ENCODE measurements at regions not wholly inside any gene's neighbourhood (a gene's known extent, or its start where the extent isn't known, plus 50 kb on each side); places are given as distances from the start of the nearest gene placed in this dataset.

DNA sequence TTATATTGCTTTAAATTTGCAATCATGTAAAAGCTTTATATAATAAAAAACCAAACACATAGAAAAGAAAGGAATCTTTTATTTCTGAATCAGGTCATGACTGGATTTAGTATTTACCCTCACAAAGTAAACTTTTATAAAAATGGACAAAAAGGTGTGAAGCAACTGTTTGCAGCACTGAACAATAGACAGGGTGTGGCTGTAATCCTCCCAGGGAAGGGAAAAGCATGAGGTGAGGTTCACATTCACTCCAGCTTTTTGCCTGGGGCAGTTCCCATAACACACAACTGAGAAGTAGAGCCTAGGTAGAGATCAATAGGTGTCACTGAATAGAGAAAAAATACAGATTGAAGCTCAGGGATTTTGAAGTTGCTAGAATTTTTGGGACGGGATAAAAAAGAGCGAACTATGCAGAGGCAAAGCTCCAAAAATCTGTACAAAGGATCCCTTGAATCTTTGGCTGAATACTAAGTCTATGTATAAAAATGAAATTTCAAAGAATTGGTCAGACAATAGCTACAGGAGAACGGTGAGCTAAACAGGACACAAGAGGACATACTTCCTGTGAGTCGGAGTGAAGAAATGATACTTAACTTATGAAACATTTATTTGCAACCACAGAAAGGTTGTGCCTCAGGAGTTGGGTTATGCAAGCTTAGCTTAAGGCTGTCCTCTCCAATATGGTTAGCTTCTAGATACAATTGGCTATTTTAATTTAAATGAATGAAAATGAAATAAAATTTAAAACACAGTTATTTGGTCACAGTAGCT, 162.0 kb upstream of the ZP4 start:
- Mint-ChIP-seq H3K27ac (no peak overlapping the region), H3K9me3 (peaks cover 3% of the 10 kb centered on the region), H3K27me3 (no peaks in the 10 kb centered on the region), H3K36me3 (no peaks in the 10 kb centered on the region), H3K4me3 (no peak overlapping the region), H3K4me1 (ENCODE audit: low read depth) (no peaks in the 10 kb centered on the region)
- DNase-seq: no peak
- intact Hi-C loops (cut with micrococcal nuclease): no loop called here
- POLR2A ChIA-PET: no interaction called here
- CTCF ChIA-PET: no interaction called here

DNA sequence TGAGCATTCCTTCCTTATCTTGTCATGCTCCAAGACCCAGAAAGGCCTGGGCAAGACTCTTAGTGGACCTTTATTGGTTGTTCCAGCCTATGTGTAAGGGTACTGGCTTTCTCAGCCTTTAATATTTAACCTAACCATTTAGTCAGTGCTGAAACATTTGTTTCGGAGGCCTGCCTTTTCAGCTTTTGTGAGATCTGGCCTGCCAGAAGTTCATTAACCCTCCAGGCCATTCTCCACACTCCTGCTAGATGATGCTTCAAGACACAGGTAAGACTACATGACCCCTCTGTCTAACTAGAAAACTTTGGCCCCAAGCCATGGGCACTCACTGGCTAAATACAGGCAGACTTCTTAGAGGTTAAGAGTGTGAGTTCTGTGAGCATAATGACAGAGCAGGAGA, 138.4 kb upstream of the ZP4 start:
- H3K9me3 Mint-ChIP-seq: peaks cover 20% of the 10 kb centered on the region
- CTCF ChIA-PET: no interaction called here
- H3K27me3 Mint-ChIP-seq: no peaks in the 10 kb centered on the region
- no peak for DNase-seq
- intact Hi-C loops (cut with micrococcal nuclease): no loop called here
- no peak overlapping the region for H3K4me3 Mint-ChIP-seq
- H3K36me3 Mint-ChIP-seq: no peaks in the 10 kb centered on the region
- no peak overlapping the region for H3K27ac Mint-ChIP-seq
- POLR2A ChIA-PET: no interaction called here
- H3K4me1 Mint-ChIP-seq (ENCODE audit: low read depth): no peaks in the 10 kb centered on the region

- Mint-ChIP-seq H3K4me3 (no peak overlapping the region), H3K9me3 (peaks cover 11% of the 10 kb centered on the region), H3K36me3 (no peaks in the 10 kb centered on the region), H3K27me3 (no peaks in the 10 kb centered on the region), H3K27ac (no peak overlapping the region), H3K4me1 (ENCODE audit: low read depth) (no peaks in the 10 kb centered on the region)
- no peak for DNase-seq
- intact Hi-C loops (cut with micrococcal nuclease): no loop called here
- POLR2A ChIA-PET: no interaction called here
- CTCF ChIA-PET: no interaction called here
These were observed 136.6 kb upstream of the ZP4 start for GRCh38 chr1:238027366-238027765.

DNA sequence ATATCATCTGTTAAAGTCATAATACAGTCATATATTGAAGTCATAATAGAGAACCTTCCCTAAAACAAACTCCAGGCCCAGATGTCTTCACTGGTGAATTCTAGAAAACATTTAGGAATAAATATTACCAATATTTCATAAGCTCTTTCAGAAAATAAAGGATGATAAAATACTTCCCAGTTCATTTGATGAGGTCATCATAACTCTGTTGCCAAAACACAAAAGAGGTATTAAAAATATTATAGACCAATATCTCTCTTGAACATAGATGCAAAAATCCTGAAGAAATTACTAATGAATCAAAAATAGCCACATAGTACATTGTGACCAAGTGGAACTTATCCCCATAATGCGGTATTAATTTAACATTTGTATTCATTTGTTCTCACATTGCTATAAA, 132.4 kb upstream of the ZP4 start:
- no peak for DNase-seq
- ChIA-PET CTCF (no interaction called here), POLR2A (no interaction called here)
- H3K4me1 Mint-ChIP-seq (ENCODE audit: low read depth): no peaks in the 10 kb centered on the region
- H3K36me3 Mint-ChIP-seq: no peaks in the 10 kb centered on the region
- no peak overlapping the region for H3K27ac Mint-ChIP-seq
- intact Hi-C loops (cut with micrococcal nuclease): no loop called here
- no peaks in the 10 kb centered on the region for H3K9me3 Mint-ChIP-seq
- H3K27me3 Mint-ChIP-seq: no peaks in the 10 kb centered on the region
- H3K4me3 Mint-ChIP-seq: no peak overlapping the region

- Mint-ChIP-seq H3K4me3 (no peak overlapping the region), H3K27me3 (no peaks in the 10 kb centered on the region), H3K4me1 (ENCODE audit: low read depth) (no peaks in the 10 kb centered on the region), H3K27ac (no peak overlapping the region), H3K9me3 (peaks cover 10% of the 10 kb centered on the region), H3K36me3 (no peaks in the 10 kb centered on the region)
- CTCF ChIA-PET: no interaction called here
- no peak for DNase-seq
- intact Hi-C loops (cut with micrococcal nuclease): no loop called here
- POLR2A ChIA-PET: no interaction called here
These were observed 127.5 kb upstream of the ZP4 start for GRCh38 chr1:238018214-238018613.

DNA sequence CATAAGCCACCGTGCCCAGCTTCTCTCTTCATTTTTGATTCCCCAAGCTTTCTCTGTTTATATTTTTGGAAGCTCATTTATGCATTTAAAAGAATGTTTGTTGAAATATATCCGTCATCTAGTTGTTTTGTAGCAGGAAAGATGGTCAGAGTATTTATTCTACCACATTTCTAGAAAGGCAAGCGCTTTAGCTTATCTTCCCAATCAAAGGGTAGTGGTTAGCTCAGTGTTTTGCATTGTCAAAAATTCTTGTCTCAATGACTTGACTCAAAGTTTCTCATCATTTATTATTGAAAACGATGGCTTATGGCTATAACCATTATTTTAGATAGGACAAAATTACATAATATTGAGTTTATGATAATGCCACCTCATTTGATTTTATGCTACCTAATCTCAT, 116.1 kb upstream of the ZP4 start:
- POLR2A ChIA-PET: no interaction called here
- H3K27ac Mint-ChIP-seq: no peak overlapping the region

GRCh38 chr1:238005116-238005515, 114.4 kb upstream of the ZP4 start:
- H3K9me3 Mint-ChIP-seq: no peaks in the 10 kb centered on the region
- intact Hi-C loops (cut with micrococcal nuclease): no loop called here
- POLR2A ChIA-PET: no interaction called here
- DNase-seq: no peak
- H3K27ac Mint-ChIP-seq: no peak overlapping the region
- CTCF ChIA-PET: no interaction called here
- H3K4me3 Mint-ChIP-seq: no peak overlapping the region
- no peaks in the 10 kb centered on the region for H3K4me1 Mint-ChIP-seq (ENCODE audit: low read depth)
- H3K36me3 Mint-ChIP-seq: no peaks in the 10 kb centered on the region
- no peaks in the 10 kb centered on the region for H3K27me3 Mint-ChIP-seq

More for the DNA sequence above, 116.1 kb upstream of the ZP4 start:
- no peak for DNase-seq
- Mint-ChIP-seq H3K4me3 (no peak overlapping the region), H3K9me3 (no peaks in the 10 kb centered on the region), H3K4me1 (ENCODE audit: low read depth) (no peaks in the 10 kb centered on the region), H3K27me3 (no peaks in the 10 kb centered on the region), H3K36me3 (no peaks in the 10 kb centered on the region)
- CTCF ChIA-PET: interaction anchor here (0.7 kb wide), 1 partner anchor 109 kb away, joined by 9 read pairs; no protein-coding TSS in a partner anchor
- intact Hi-C loops (cut with micrococcal nuclease): no loop called here

DNA sequence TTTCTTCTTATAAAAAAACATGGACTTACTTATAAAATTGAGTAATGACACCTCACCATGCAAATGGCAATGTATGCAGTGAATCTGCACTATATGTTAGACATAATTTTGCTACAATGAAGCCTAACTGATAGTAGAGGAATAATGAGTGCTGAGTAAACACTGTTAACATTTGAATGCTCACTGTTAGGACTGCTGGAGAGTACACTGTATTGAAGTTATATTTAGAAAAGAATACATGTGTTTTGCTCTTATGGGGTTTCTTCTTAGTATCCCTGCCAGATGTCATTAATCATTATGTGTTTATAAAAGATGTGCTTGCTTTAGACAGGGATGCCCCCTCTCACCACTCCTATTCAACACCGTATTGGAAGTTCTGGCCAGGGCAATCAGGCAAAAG, 111.1 kb upstream of the ZP4 start:
- CTCF ChIA-PET: no interaction called here
- no peaks in the 10 kb centered on the region for H3K9me3 Mint-ChIP-seq
- no peak overlapping the region for H3K27ac Mint-ChIP-seq
- no peak overlapping the region for H3K4me3 Mint-ChIP-seq
- no peaks in the 10 kb centered on the region for H3K4me1 Mint-ChIP-seq (ENCODE audit: low read depth)
- H3K27me3 Mint-ChIP-seq: no peaks in the 10 kb centered on the region
- no peaks in the 10 kb centered on the region for H3K36me3 Mint-ChIP-seq
- no peak for DNase-seq
- POLR2A ChIA-PET: no interaction called here
- intact Hi-C loops (cut with micrococcal nuclease): no loop called here

GRCh38 chr1:237999426-238000052, 108.8 kb upstream of the ZP4 start:
- Mint-ChIP-seq H3K27ac (no peak overlapping the region), H3K4me3 (no peak overlapping the region), H3K27me3 (no peaks in the 10 kb centered on the region), H3K4me1 (ENCODE audit: low read depth) (no peaks in the 10 kb centered on the region), H3K9me3 (no peaks in the 10 kb centered on the region), H3K36me3 (no peaks in the 10 kb centered on the region)
- intact Hi-C loops (cut with micrococcal nuclease): no loop called here
- DNase-seq: no peak
- ChIA-PET CTCF (no interaction called here), POLR2A (no interaction called here)

- H3K4me3 Mint-ChIP-seq: no peak overlapping the region
- no peaks in the 10 kb centered on the region for H3K27me3 Mint-ChIP-seq
- no peaks in the 10 kb centered on the region for H3K4me1 Mint-ChIP-seq (ENCODE audit: low read depth)
- no peak overlapping the region for H3K27ac Mint-ChIP-seq
- H3K9me3 Mint-ChIP-seq: no peaks in the 10 kb centered on the region
- CTCF ChIA-PET: no interaction called here
- intact Hi-C loops (cut with micrococcal nuclease): no loop called here
- no peaks in the 10 kb centered on the region for H3K36me3 Mint-ChIP-seq
- POLR2A ChIA-PET: no interaction called here
- DNase-seq: no peak
These were observed 107.9 kb upstream of the ZP4 start for GRCh38 chr1:237998581-237998980.

- DNase-seq: no peak
- Mint-ChIP-seq H3K36me3 (no peaks in the 10 kb centered on the region), H3K27me3 (no peaks in the 10 kb centered on the region), H3K4me3 (no peak overlapping the region), H3K4me1 (ENCODE audit: low read depth) (no peaks in the 10 kb centered on the region), H3K27ac (no peak overlapping the region), H3K9me3 (no peaks in the 10 kb centered on the region)
- CTCF ChIA-PET: no interaction called here
- intact Hi-C loops (cut with micrococcal nuclease): no loop called here
- POLR2A ChIA-PET: interaction anchor here (0.6 kb wide), 1 partner anchor 47 kb away, joined by 5 read pairs; no protein-coding TSS in a partner anchor
These were observed 92.8 kb upstream of the ZP4 start for GRCh38 chr1:237983496-237983895.

DNA sequence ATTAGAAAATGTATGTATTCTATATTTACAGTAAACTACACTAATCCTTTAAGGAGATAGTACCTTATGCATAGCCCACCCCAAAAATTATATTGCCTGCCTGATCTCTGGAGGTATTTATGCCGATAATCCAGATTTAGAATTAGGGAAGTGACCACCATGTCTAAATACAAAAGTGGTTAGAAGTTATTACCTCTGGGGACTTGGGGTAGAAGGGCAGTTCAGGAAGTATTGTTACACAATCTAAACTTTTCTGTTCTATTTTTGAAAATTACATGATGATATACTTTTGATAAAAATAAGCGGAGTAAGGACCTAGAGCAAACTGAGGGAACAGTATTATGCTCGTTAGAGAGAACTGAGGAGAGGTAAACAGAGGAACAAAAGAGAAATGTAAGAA, 90.5 kb upstream of the ZP4 start:
- Mint-ChIP-seq H3K9me3 (no peaks in the 10 kb centered on the region), H3K4me1 (ENCODE audit: low read depth) (no peaks in the 10 kb centered on the region), H3K4me3 (no peak overlapping the region), H3K27ac (no peak overlapping the region), H3K27me3 (no peaks in the 10 kb centered on the region), H3K36me3 (no peaks in the 10 kb centered on the region)
- DNase-seq: no peak
- ChIA-PET POLR2A (no interaction called here), CTCF (no interaction called here)
- intact Hi-C loops (cut with micrococcal nuclease): no loop called here

GRCh38 chr1:237976331-237976730, 85.6 kb upstream of the ZP4 start:
- H3K4me1 Mint-ChIP-seq (ENCODE audit: low read depth): no peaks in the 10 kb centered on the region
- CTCF ChIA-PET: no interaction called here
- H3K9me3 Mint-ChIP-seq: no peaks in the 10 kb centered on the region
- intact Hi-C loops (cut with micrococcal nuclease): no loop called here
- H3K27me3 Mint-ChIP-seq: no peaks in the 10 kb centered on the region
- H3K27ac Mint-ChIP-seq: no peak overlapping the region
- POLR2A ChIA-PET: no interaction called here
- H3K36me3 Mint-ChIP-seq: no peaks in the 10 kb centered on the region
- no peak overlapping the region for H3K4me3 Mint-ChIP-seq
- DNase-seq: no peak
